ENCODE measurements at regions not wholly inside any gene's neighbourhood (a gene's known extent, or its start where the extent isn't known, plus 50 kb on each side); places are given as distances from the start of the nearest gene placed in this dataset.
"Not testable (repeated sequence)": the region's sequence is repeated elsewhere in the genome, so short reads cannot be mapped to it uniquely, and the experiment has no call there.

- H3K4me1 ChIP-seq (ENCODE audit: control insufficient read depth, extremely low read depth, insufficient read depth, low read length), result peaks cover 8% of the 10 kb centered on the region
- DNase-seq (ENCODE audit: low read depth, low spot score), result peak; percentile 66
- POLR2A ChIA-PET, result no interaction called here
Observed at GRCh38 chr1:65027666-65028358, 61.5 kb upstream of the JAK1 start.

GRCh38 chr1:65029434-65029833 lies 63.1 kb upstream of the JAK1 start:
- CTCF ChIA-PET, result interaction anchor here (1.0 kb wide), 1 partner anchor 8 kb away, joined by 5 read pairs; no protein-coding TSS in a partner anchor

More at GRCh38 chr1:65027666-65028358, 61.5 kb upstream of the JAK1 start:
- Histone ChIP-seq H3K27me3 (ENCODE audit: control insufficient read depth in 2 of 2, insufficient read depth in 2 of 2, low read length in 2 of 2) (no peaks in the 10 kb centered on the region), H4K20me1 (replicated peaks; ENCODE audit: control insufficient read depth, extremely low read depth, insufficient read depth, low read length) (no peaks in the 10 kb centered on the region), H3K27ac (ENCODE audit: insufficient read depth, low read depth, low read length) (no peak overlapping the region), H3K9ac (replicated peaks; ENCODE audit: extremely low read depth, insufficient read depth, low read length) (no peak overlapping the region), H2AFZ (ENCODE audit: low read depth, low read length) (no peak overlapping the region), H3K4me2 (ENCODE audit: insufficient read depth, low read length) (no peak overlapping the region), H3K79me2 (ENCODE audit: control insufficient read depth, insufficient read depth, low read length) (no peaks in the 10 kb centered on the region), H3K4me3 (replicated peaks in 1 of 3; ENCODE audit: insufficient read depth in 1 of 3, low read depth in 1 of 3, low read length in 3 of 3) (no peak overlapping the region), H3K9me1 (replicated peaks; ENCODE audit: control insufficient read depth, extremely low read depth, insufficient read depth, low read length) (peaks cover 2% of the 10 kb centered on the region), H3K9me3 (replicated peaks; ENCODE audit: control insufficient read depth, insufficient read depth, low read length) (no peaks in the 10 kb centered on the region), H3K36me3 (ENCODE audit: control insufficient read depth in 2 of 2, extremely low read depth in 1 of 2, insufficient read depth in 2 of 2, low read length in 2 of 2) (no peaks in the 10 kb centered on the region)
- no TSS peak for BruUV-seq (replicated peaks)
- peak; percentile 77 for FAIRE-seq
- TF ChIP-seq POLR2AphosphoS5 (IDR thresholded peaks at IDR 0.05; ENCODE audit: insufficient read depth, low read depth, low read length), result no peak
- TF ChIP-seq MAX (IDR thresholded peaks at IDR 0.05; ENCODE audit: insufficient read depth, insufficient read length), result no peak
- no peak for TF ChIP-seq JUN (IDR thresholded peaks at IDR 0.05; ENCODE audit: borderline replicate concordance, insufficient read depth, insufficient read length, low read depth)
- no peak for TF ChIP-seq MYC (IDR thresholded peaks at IDR 0.05; ENCODE audit: low read depth, low read length)
- no peak for TF ChIP-seq GATA2 (IDR thresholded peaks at IDR 0.05; ENCODE audit: insufficient read depth, insufficient read length, low read depth, low read length)
- TF ChIP-seq EZH2 (IDR thresholded peaks at IDR 0.05; ENCODE audit: borderline replicate concordance, low read depth, low read length, severe bottlenecking), result no peak
- TF ChIP-seq POLR2A (IDR thresholded peaks at IDR 0.05; ENCODE audit: low read depth, low read length), result no peak
- CTCF ChIA-PET, result interaction anchor here (0.9 to 1.5 kb wide), 2 partner anchors 12 to 204 kb away, joined by 3 read pairs; no protein-coding TSS in a partner anchor
- intact Hi-C loops (cut with micrococcal nuclease) (no loop called here), dilution Hi-C loops (cut with MboI; ENCODE audit: extremely low pct_ligation_motif_present, low sequenced_read_pairs) (no loop called here)

GRCh38 chr1:65034879-65035278 lies 68.5 kb upstream of the JAK1 start:
- H4K20me1 ChIP-seq (replicated peaks; ENCODE audit: control insufficient read depth, extremely low read depth, insufficient read depth, low read length); H3K79me2 ChIP-seq (ENCODE audit: control insufficient read depth, insufficient read depth, low read length); H3K9ac ChIP-seq (replicated peaks; ENCODE audit: extremely low read depth, insufficient read depth, low read length); H3K27me3 ChIP-seq (ENCODE audit: control insufficient read depth in 2 of 2, insufficient read depth in 2 of 2, low read length in 2 of 2); BruUV-seq (replicated peaks); H3K27ac ChIP-seq (ENCODE audit: insufficient read depth, low read depth, low read length); dilution Hi-C loops (cut with MboI; ENCODE audit: extremely low pct_ligation_motif_present, low sequenced_read_pairs); DNase-seq (ENCODE audit: low read depth, low spot score); H2AFZ ChIP-seq (ENCODE audit: low read depth, low read length); H3K9me3 ChIP-seq (replicated peaks; ENCODE audit: control insufficient read depth, insufficient read depth, low read length); H3K36me3 ChIP-seq (ENCODE audit: control insufficient read depth in 2 of 2, extremely low read depth in 1 of 2, insufficient read depth in 2 of 2, low read length in 2 of 2); intact Hi-C loops (cut with micrococcal nuclease); H3K4me1 ChIP-seq (ENCODE audit: control insufficient read depth, extremely low read depth, insufficient read depth, low read length); H3K4me3 ChIP-seq (replicated peaks in 1 of 3; ENCODE audit: insufficient read depth in 1 of 3, low read depth in 1 of 3, low read length in 3 of 3); H3K4me2 ChIP-seq (ENCODE audit: insufficient read depth, low read length); FAIRE-seq; POLR2A ChIA-PET; H3K9me1 ChIP-seq (replicated peaks; ENCODE audit: control insufficient read depth, extremely low read depth, insufficient read depth, low read length): not testable (repeated sequence)
- CTCF ChIA-PET, result interaction anchor here (0.9 to 1.5 kb wide), 3 partner anchors 14 to 174 kb away, joined by 4 to 5 read pairs (median 4); no protein-coding TSS in a partner anchor

More at GRCh38 chr1:65029434-65029833, 63.1 kb upstream of the JAK1 start:
- dilution Hi-C loops (cut with MboI; ENCODE audit: extremely low pct_ligation_motif_present, low sequenced_read_pairs); H3K27me3 ChIP-seq (ENCODE audit: control insufficient read depth in 2 of 2, insufficient read depth in 2 of 2, low read length in 2 of 2); H2AFZ ChIP-seq (ENCODE audit: low read depth, low read length); H3K27ac ChIP-seq (ENCODE audit: insufficient read depth, low read depth, low read length); DNase-seq (ENCODE audit: low read depth, low spot score); H3K4me1 ChIP-seq (ENCODE audit: control insufficient read depth, extremely low read depth, insufficient read depth, low read length); H3K4me2 ChIP-seq (ENCODE audit: insufficient read depth, low read length); intact Hi-C loops (cut with micrococcal nuclease); POLR2A ChIA-PET; H3K4me3 ChIP-seq (replicated peaks in 1 of 3; ENCODE audit: insufficient read depth in 1 of 3, low read depth in 1 of 3, low read length in 3 of 3); H3K79me2 ChIP-seq (ENCODE audit: control insufficient read depth, insufficient read depth, low read length); BruUV-seq (replicated peaks); FAIRE-seq; H3K9me3 ChIP-seq (replicated peaks; ENCODE audit: control insufficient read depth, insufficient read depth, low read length); H3K9ac ChIP-seq (replicated peaks; ENCODE audit: extremely low read depth, insufficient read depth, low read length); H4K20me1 ChIP-seq (replicated peaks; ENCODE audit: control insufficient read depth, extremely low read depth, insufficient read depth, low read length); H3K9me1 ChIP-seq (replicated peaks; ENCODE audit: control insufficient read depth, extremely low read depth, insufficient read depth, low read length); H3K36me3 ChIP-seq (ENCODE audit: control insufficient read depth in 2 of 2, extremely low read depth in 1 of 2, insufficient read depth in 2 of 2, low read length in 2 of 2): not testable (repeated sequence)
